ENCODE measurements at regions not wholly inside any gene's neighbourhood (a gene's known extent, or its start where the extent isn't known, plus 50 kb on each side); places are given as distances from the start of the nearest gene placed in this dataset.
"Not testable (repeated sequence)": the region's sequence is repeated elsewhere in the genome, so short reads cannot be mapped to it uniquely, and the experiment has no call there.

DNA sequence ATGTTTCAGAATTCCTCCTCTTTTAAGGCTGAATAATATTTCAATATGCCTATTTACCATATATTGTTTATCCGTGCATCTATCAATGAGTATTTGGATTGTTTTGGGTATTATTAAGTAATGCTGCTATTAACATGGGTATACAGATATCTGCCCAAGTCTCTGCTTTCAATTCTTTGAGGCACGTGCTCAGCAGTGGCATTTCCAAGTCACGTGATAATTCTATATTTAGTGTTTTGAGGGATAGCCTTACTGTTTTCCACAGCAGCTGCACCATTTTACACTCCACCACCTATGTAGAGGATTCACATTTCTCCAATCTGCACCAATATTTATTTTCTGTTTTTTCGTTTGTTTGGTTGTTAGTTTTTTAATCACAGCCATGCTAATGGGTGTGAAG lies 636.8 kb upstream of the ANKRD30A start:
- no peak for DNase-seq (ENCODE audit: low spot score)
- intact Hi-C loops (cut with DNase I): no loop called here
- no peak for ATAC-seq

DNA sequence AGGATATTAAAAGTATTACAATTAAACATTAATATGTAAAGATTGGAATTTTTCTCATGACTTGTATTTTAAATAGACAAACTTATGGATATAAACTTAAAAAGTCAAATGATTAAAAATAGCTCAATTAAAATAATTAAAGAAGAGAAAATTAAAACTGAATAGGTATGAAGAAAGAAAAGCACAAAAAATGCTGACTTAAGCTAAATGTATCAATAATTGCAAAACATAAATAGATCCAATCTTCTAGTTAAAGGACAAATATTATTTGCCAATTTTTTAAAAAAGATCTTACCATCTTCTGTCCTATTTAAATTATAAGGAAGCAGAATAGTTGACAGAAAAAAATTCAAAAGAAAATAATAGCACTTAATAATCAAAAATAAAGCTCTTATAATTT lies 646.3 kb upstream of the ANKRD30A start:
- ATAC-seq: no peak

GRCh38 chr10:36476399-36476798 lies 649.0 kb upstream of the ANKRD30A start:
- intact Hi-C loops (cut with DNase I): no loop called here
- DNase-seq (ENCODE audit: low spot score) (no peak), ATAC-seq (no peak)

More for the DNA sequence above, 646.3 kb upstream of the ANKRD30A start:
- intact Hi-C loops (cut with DNase I): no loop called here
- DNase-seq (ENCODE audit: low spot score): no peak

DNA sequence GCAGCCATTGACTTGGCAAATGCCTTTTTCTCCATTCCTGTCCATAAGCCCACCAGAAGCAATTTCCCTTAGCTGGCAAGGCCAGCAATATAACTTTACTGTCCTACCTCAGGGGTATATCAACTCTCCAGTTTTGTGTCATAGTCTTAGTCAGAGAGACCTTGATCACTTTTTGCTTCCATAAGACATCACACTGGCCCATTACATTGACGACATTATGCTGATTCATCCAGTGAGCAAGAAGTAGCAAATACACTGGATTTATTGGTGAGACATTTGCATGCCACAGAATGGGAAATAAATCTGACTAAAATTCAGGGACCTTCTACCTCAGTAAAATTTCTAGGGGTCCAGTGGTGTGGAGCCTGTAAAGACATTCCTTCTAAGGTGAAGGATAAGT lies 649.7 kb upstream of the ANKRD30A start:
- no peak for DNase-seq (ENCODE audit: low spot score)

GRCh38 chr10:36474456-36474855 lies 650.9 kb upstream of the ANKRD30A start:
- ATAC-seq: no peak
- intact Hi-C loops (cut with DNase I): no loop called here
- no peak for DNase-seq (ENCODE audit: low spot score)

More for the DNA sequence above, 649.7 kb upstream of the ANKRD30A start:
- ATAC-seq: no peak
- intact Hi-C loops (cut with DNase I): no loop called here

DNA sequence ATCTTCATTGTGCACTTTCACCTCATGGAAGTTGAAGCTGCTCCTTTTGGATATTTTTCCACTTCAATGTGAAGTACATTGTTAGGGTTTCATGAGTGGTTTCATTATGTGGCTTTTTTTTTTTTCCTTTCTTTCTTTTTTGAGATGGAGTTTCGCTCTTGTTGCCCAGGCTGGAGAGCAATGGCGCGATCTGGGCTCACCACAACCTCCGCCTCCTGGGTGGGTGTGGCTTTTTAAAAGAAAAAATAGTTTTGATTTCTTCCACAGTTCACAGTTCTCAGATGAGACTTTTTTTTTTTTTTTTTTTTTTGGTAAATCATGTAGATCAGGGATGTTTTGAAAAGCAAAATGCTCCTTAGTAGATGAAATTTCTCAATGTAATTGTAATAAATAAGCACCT lies 652.3 kb upstream of the ANKRD30A start:
- intact Hi-C loops (cut with DNase I): no loop called here
- DNase-seq (ENCODE audit: low spot score): no peak
- no peak for ATAC-seq

GRCh38 chr10:36469585-36469984 lies 655.8 kb upstream of the ANKRD30A start:
- ATAC-seq (no peak), DNase-seq (ENCODE audit: low spot score) (no peak)
- intact Hi-C loops (cut with DNase I): no loop called here

DNA sequence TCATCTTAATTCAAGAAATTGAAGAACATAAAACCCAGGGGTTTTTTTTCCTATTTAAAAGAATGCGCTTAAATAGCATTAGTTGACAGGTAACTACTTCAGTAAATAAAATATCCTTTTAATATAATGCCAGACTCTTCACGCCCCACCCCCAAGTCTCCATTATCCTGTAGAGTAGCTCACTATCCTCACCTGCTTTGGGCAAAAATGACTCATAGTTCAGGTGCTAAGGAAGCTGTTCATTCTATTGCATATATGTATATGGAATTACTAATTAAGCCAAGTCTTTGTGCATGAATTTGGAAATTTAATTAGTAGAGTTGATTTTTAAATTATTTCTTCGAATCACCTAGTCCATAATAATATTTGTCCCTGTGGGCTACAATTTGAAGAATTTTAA lies 656.8 kb upstream of the ANKRD30A start:
- no peak for DNase-seq (ENCODE audit: low spot score)
- intact Hi-C loops (cut with DNase I): no loop called here

DNA sequence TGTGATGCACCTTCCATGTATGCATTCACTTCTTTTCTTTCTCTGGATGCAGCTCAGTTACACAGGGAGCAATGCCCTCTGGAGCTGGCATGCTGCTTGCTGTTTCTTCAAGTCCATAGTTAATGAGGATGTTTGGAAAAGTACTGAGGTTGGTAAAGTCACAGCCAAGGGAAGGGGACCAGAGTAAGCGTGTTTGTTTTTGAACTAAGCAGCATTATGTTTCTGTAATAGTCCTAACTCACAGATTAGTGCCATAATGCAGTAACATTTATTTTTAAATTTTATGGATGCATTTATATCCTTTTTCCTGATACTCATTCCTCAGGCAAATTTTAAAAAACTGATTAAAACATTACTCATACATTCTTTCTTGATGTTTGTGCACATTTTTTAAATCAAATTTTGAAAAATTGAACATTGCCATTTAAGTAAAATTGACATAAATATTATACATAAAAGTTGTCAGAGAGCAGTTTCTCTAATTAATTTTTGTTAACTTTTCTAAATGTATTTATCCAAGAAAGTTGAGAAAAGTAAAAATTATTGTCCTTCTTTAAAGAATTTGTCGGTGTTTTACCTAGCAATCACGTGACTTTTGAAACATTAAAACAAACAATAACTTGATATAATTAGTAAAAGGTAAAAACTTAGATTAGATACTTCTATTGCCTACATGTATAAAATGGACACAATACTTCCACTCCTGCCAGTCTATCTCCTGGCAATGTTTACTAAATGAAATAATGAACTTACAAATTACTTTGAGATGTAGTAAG lies 659.6 kb upstream of the ANKRD30A start:
- ATAC-seq: no peak
- no peak for DNase-seq (ENCODE audit: low spot score)
- intact Hi-C loops (cut with DNase I): no loop called here

More for the DNA sequence above, 656.8 kb upstream of the ANKRD30A start:
- ATAC-seq: no peak

- intact Hi-C loops (cut with DNase I): loop anchor here (5.0 kb wide), 1 partner anchor 288 kb away; no protein-coding TSS in a partner anchor
- ATAC-seq (no peak), DNase-seq (ENCODE audit: low spot score) (no peak)
Measured at GRCh38 chr10:36464291-36464690, 661.1 kb upstream of the ANKRD30A start.

GRCh38 chr10:36463390-36463789 lies 662.0 kb upstream of the ANKRD30A start:
- DNase-seq (ENCODE audit: low spot score): no peak
- intact Hi-C loops (cut with DNase I): loop anchor here (5.0 kb wide), 1 partner anchor 289 kb away; no protein-coding TSS in a partner anchor
- no peak for ATAC-seq

- no peak for DNase-seq (ENCODE audit: low spot score)
- ATAC-seq: no peak
- intact Hi-C loops (cut with DNase I): loop anchor here (5.0 kb wide), 1 partner anchor 290 kb away; no protein-coding TSS in a partner anchor
Measured at GRCh38 chr10:36462194-36462593, 663.2 kb upstream of the ANKRD30A start.

GRCh38 chr10:36458437-36458836 lies 667.0 kb upstream of the ANKRD30A start:
- DNase-seq (ENCODE audit: low spot score); intact Hi-C loops (cut with DNase I); ATAC-seq: not testable (repeated sequence)

GRCh38 chr10:36457751-36458150 lies 667.6 kb upstream of the ANKRD30A start:
- ATAC-seq (no peak), DNase-seq (ENCODE audit: low spot score) (no peak)
- intact Hi-C loops (cut with DNase I): no loop called here

DNA sequence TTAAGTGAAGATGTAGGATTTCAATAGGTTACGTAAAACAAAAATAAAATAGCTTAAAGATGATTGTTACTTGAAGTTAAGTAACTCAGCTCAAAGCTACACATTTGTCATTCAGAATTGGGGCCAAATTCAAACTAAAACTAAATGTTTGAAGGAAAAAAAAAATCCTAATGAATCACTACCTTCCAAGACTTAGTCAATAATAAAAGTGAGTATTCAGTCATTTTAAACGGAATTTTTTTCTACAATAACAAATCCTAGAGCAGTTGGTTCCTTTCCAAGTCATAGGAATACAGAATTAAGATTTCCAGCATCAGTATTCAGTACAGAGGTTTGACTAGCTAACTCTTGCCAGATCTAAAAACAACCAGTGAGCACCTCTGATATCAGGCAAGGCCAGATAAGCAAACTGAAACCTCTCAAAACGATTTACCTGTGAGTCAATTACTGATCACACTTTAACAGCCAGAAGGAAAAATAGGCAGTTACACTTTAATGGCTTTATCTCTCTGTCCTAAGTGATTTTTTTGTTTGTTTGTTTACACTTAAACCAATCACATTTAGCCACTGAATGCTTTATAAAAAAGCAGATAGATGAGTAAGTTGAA lies 669.8 kb upstream of the ANKRD30A start:
- DNase-seq (ENCODE audit: low spot score): no peak
- ATAC-seq: no peak
- intact Hi-C loops (cut with DNase I): no loop called here

DNA sequence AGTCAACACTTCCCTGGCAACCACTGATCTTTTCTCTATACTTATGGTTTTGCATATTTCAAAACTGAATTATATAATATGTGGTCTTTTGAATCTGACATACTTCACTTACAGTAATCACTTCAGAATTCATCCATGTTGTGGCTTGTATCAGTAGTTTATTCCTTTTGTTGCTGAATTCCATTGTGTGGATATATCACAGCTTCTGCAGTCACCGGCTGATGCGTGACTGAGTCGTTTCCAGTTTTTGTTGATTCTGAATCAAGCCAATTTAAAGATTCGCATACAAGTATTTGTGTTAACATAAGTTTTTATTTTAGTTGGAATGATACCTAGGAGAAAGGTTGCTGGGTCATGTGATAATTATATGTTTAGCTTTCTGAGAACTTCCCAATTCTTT lies 672.5 kb upstream of the ANKRD30A start:
- DNase-seq (ENCODE audit: low spot score) (no peak), ATAC-seq (no peak)
- intact Hi-C loops (cut with DNase I): loop anchor here (1.0 kb wide), 1 partner anchor 15 kb away; no protein-coding TSS in a partner anchor

DNA sequence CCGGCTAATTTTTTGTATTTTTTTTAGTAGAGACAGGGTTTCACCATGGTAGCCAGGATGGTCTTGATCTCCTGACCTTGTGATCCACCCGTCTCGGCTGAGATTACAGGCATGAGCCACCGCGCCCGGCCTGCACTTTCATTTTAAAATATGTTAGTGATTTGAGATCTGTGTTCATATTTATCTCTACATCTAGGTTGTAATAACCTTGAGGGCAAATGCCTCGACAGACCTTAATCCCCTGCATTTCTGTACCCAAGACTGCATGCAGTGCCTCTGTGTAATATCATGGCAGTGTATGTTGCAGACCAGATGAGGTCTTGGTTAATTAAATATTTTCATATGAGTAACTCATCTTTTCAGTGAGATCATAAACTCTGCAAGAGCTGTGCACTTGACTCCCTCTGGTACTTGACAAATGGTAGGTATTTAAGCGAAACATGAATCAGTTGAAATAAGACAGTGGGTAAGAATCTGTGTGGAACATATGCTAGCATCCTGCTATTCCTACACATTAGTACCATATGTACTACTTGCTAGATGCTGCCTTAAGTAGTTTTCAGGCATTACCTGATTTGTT lies 673.9 kb upstream of the ANKRD30A start:
- ATAC-seq (no peak), DNase-seq (ENCODE audit: low spot score) (no peak)
- intact Hi-C loops (cut with DNase I): no loop called here

GRCh38 chr10:36450380-36450779 lies 675.0 kb upstream of the ANKRD30A start:
- DNase-seq (ENCODE audit: low spot score) (no peak), ATAC-seq (peak; percentile 84)
- intact Hi-C loops (cut with DNase I): no loop called here

DNA sequence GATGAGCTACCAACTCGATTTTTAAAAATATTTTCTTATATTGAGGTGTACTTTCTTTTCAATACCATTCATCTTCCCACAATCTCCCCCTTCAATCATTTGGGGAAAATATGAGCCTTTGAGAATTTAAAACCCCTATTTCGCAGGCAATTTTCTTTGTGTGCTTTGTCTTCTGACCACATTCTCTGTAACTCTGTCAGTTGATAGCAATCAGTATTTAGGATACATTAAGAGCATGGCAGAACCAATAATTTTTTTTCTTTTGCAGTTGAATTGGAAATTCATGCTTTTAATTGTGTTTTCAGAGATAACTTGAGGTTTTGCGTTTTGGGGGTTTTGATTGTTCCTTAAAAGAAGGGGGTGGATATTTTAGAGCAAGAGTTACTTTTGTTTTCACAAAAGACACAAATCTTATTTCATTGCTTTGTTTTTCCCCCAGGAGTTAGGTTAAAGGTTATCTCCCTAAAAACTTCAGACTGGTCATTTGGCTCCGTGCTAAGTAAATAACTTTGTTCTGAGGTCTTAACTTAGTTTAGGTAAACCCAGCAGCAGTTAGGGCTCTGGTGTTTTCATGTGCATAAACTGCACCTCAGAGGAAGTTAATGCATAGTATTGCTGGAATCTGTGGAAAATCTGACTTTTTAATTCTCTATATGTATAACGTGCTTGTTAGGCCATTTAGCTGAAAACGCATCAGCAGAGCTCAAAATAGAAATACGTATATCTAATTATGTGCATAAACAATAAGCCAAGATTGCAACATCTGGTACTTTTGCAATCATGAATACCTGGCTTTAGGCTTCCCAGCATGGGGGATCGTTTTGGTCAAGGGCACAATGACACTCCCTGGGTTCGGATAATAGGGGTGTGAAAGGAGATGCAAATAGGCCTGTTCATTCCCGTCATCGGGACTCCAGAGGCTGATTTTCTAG lies 676.4 kb upstream of the ANKRD30A start:
- DNase-seq (ENCODE audit: low spot score) (no peak), ATAC-seq (no peak)
- intact Hi-C loops (cut with DNase I): no loop called here

Measured in sciatic nerve (tissue), 2 donors.